Psoas muscle (tissue), 7 donors: ENCODE measurements at regions not wholly inside any gene's neighbourhood (a gene's known extent, or its start where the extent isn't known, plus 50 kb on each side); places are given as distances from the start of the nearest gene placed in this dataset.

ENCODE experiments used
- ATAC-seq, 4 donors: fragments of 200-7000 bp; cut with Tn5 transposase; one replicate each; pipeline ENCODE4 v1.9.1; 2020; ENCODE audit warnings: moderate library complexity in 3 of 4, mild to moderate bottlenecking in 2 of 4
- DNase-seq, 2 donors: peaks; one replicate each; pipeline ENCODE4 v3.0.0-alpha.2; 2020
- H3K27ac ChIP-seq: fragments of 200-600 bp; one replicate; pipeline ENCODE4 v1.8.0; 2022
- H3K27me3 ChIP-seq, 3 donors: fragments of 200-600 bp in 1 of 3; one replicate each; pipeline versions ENCODE4 v1.6.1 to v1.8.0; 2013 to 2022; ENCODE audit warnings: low read length in 2 of 3, mild to moderate bottlenecking in 2 of 3, moderate library complexity in 1 of 3; ENCODE audit not compliant: insufficient read depth in 3 of 3
- H3K36me3 ChIP-seq, 2 donors: fragments of 200-600 bp in 1 of 2; one replicate each; pipeline versions ENCODE4 v1.6.1 to v1.8.0; 2013 to 2022; ENCODE audit warnings: low read depth in 1 of 2, mild to moderate bottlenecking in 1 of 2, moderate library complexity in 1 of 2; ENCODE audit not compliant: insufficient read depth in 1 of 2
- H3K4me1 ChIP-seq: fragments of 200-600 bp; one replicate; pipeline ENCODE4 v1.8.0; 2022
- H3K4me3 ChIP-seq: fragments of 200-600 bp; one replicate; pipeline ENCODE4 v1.8.0; 2022; ENCODE audit warnings: mild to moderate bottlenecking
- H3K9me3 ChIP-seq: fragments of 200-600 bp; one replicate; pipeline ENCODE4 v1.8.0; 2022
- CTCF ChIP-seq: fragments of 200-600 bp; IDR thresholded peaks from one replicate; pipeline ENCODE4 v1.8.0; 2022; ENCODE audit warnings: antibody characterized with exemption
- WGBS, 3 donors: extraction: QIAGEN DNeasy Blood & Tissue Kit; methylation state at CpG; one replicate each; pipeline versions ENCODE4 v1.1.6 to v1.1.7; 2013; 5-methylcytosine and 5-hydroxymethylcytosine counted together
- intact Hi-C, 2 donors: fragments of 100-400 bp; cut with DNase I; formaldehyde crosslinking; loops; one replicate each; pipeline versions ENCODE4 v1.11.0 to v1.14.2; 2022
- donor health status: healthy with polysubstance abuse.
- donor health status: DM: no; HTN: no; CAD: no; lungs with moderate emphysema.
- donor health status: Bipolar disorder and iron deficiency.
- donor health status: healthy.
- donor health status: DM: yes; HTN: yes; CAD: no.
- donor health status: DM: no; HTN: no; CAD: no.
- donor health status: DM: yes; HTN: yes; CAD: no.

GRCh38 chr15:96406701-96407100 is 76.2 kb downstream of the NR2F2 start:
- intact Hi-C loops: no loop called here
- H3K4me1 ChIP-seq: peaks cover 6% of the 10 kb centered on the region
- peaks cover 9 to 64% (median 25%) of the 10 kb centered on the region in 3 donors for H3K27me3 ChIP-seq
- DNase-seq: no peak
- no peak overlapping the region for H3K27ac ChIP-seq
- H3K9me3 ChIP-seq: no peaks in the 10 kb centered on the region
- ATAC-seq: no peak
- H3K4me3 ChIP-seq: no peak overlapping the region
- TF ChIP-seq CTCF: no peak
- 87 to 92% (median 90%) methylated on average over 7 of the region's 7 CpGs for WGBS, 3 donors
- H3K36me3 ChIP-seq: no peaks in the 10 kb centered on the region

GRCh38 chr15:96407482-96407881 is 77.0 kb downstream of the NR2F2 start:
- intact Hi-C loops: no loop called here
- H3K27me3 ChIP-seq: peaks cover 11 to 72% (median 26%) of the 10 kb centered on the region in 3 donors
- DNase-seq (no peak), ATAC-seq (no peak)
- no peaks in the 10 kb centered on the region for H3K36me3 ChIP-seq
- peaks cover 6% of the 10 kb centered on the region for H3K4me1 ChIP-seq
- no peak overlapping the region for H3K27ac ChIP-seq
- H3K4me3 ChIP-seq: no peak overlapping the region
- TF ChIP-seq CTCF: no peak
- no peaks in the 10 kb centered on the region for H3K9me3 ChIP-seq
- 67 to 81% (median 73%) methylated on average over 2 of the region's 2 CpGs for WGBS, 3 donors

- TF ChIP-seq CTCF: no peak
- H3K36me3 ChIP-seq: no peaks in the 10 kb centered on the region
- WGBS, 3 donors: 10 to 14% (median 11%) methylated on average over 20 of the region's 20 CpGs
- H3K9me3 ChIP-seq: no peaks in the 10 kb centered on the region
- DNase-seq (no peak), ATAC-seq (no peak)
- peak overlapping the region; percentile 60 for H3K4me3 ChIP-seq
- H3K27ac ChIP-seq: no peak overlapping the region
- peaks cover 13 to 84% (median 27%) of the 10 kb centered on the region in 3 donors for H3K27me3 ChIP-seq
- intact Hi-C loops: no loop called here
- peaks cover 6% of the 10 kb centered on the region for H3K4me1 ChIP-seq
These were observed 78.2 kb downstream of the NR2F2 start for GRCh38 chr15:96408591-96409183.

GRCh38 chr15:96409215-96410138 is 79.0 kb downstream of the NR2F2 start:
- ATAC-seq: peak in 1 of 4 donors; percentile 24
- no peak for DNase-seq
- WGBS, 3 donors: 2 to 3% (median 2%) methylated on average over 69 to 77 of the region's 77 CpGs
- no peak for TF ChIP-seq CTCF
- Histone ChIP-seq H3K27me3 (peaks cover 14 to 92% (median 27%) of the 10 kb centered on the region in 3 donors), H3K27ac (no peak overlapping the region), H3K9me3 (no peaks in the 10 kb centered on the region), H3K36me3 (no peaks in the 10 kb centered on the region), H3K4me1 (peaks cover 6% of the 10 kb centered on the region), H3K4me3 (peak overlapping the region; percentile 60)
- intact Hi-C loops: loop anchor here in 1 of 2 donors (5.0 kb wide), 1 partner anchor 47 kb away; no protein-coding TSS in a partner anchor
